Ovary (tissue), 7 donors: ENCODE measurements at regions not wholly inside any gene's neighbourhood (a gene's known extent, or its start where the extent isn't known, plus 50 kb on each side); places are given as distances from the start of the nearest gene placed in this dataset.

ENCODE experiments used
- DNase-seq, 5 donors: peaks; one replicate each; pipeline ENCODE4 v3.0.0-alpha.2; 2019 to 2020
- H3K27ac ChIP-seq, 2 donors: fragments of 200-600 bp; one replicate each; pipeline versions ENCODE4 v1.5.1 to v1.8.0; 2019 to 2022
- H3K27me3 ChIP-seq: fragments of 200-600 bp; one replicate; pipeline ENCODE4 v1.8.0; 2022
- H3K36me3 ChIP-seq: fragments of 200-600 bp; sonication (generic); one replicate; pipeline ENCODE4 v1.5.1; 2019
- H3K4me1 ChIP-seq: one replicate; pipeline ENCODE4 v1.8.1; 2013; ENCODE audit warnings: mild to moderate bottlenecking, moderate library complexity; ENCODE audit not compliant: insufficient read depth
- H3K4me3 ChIP-seq: fragments of 200-600 bp; sonication (generic); one replicate; pipeline ENCODE4 v1.5.1; 2017
- H3K9me3 ChIP-seq, 2 donors: fragments of 200-600 bp in 1 of 2; sonication (generic) in 1 of 2; one replicate each; pipeline versions ENCODE4 v1.5.1 to v1.8.1; 2013 to 2019; ENCODE audit warnings: mild to moderate bottlenecking in 1 of 2, moderate library complexity in 1 of 2
- EP300 ChIP-seq: sonication (generic); formaldehyde crosslinking; IDR thresholded peaks from one replicate; pipeline ENCODE4 v1.6.1; 2017; ENCODE audit warnings: antibody characterized with exemption
- POLR2A ChIP-seq: fragments of 450-650 bp; IDR thresholded peaks from one replicate; pipeline ENCODE4 v1.6.1; 2017; ENCODE audit warnings: antibody characterized with exemption, mild to moderate bottlenecking, moderate library complexity
- WGBS, 3 donors: extraction: QIAGEN DNeasy Blood & Tissue Kit in 1 of 3; methylation state at CpG; one replicate each; pipeline versions ENCODE4 v1.1.5 to v1.1.7; 2013 to 2017; 5-methylcytosine and 5-hydroxymethylcytosine counted together
- intact Hi-C, 4 donors: fragments of 100-400 bp; cut with DNase I; formaldehyde crosslinking; loops; one replicate each; pipeline versions ENCODE4 v1.11.0 to v1.15.1; 2022 to 2023
- TF ChIP-seq, protein P1 (sequence below), 3 donors: fragments of 450-650 bp in 2 of 3; fragments of 200-600 bp in 1 of 3; IDR thresholded peaks; one replicate each; pipeline versions ENCODE4 v1.5.1 to v1.8.0; 2016 to 2022; ENCODE audit warnings: antibody characterized with exemption in 3 of 3, mild to moderate bottlenecking in 1 of 3
- donor health status: DM: no; HTN: no; CAD: no; lungs with moderate emphysema.
- donor health status: DM: no; HTN: no; CAD: no.
- donor health status: Bipolar disorder and iron deficiency.
- donor health status: DM: no; HTN: no; CAD: no.
- donor health status: DM: yes; HTN: yes; CAD: no.

DNA sequence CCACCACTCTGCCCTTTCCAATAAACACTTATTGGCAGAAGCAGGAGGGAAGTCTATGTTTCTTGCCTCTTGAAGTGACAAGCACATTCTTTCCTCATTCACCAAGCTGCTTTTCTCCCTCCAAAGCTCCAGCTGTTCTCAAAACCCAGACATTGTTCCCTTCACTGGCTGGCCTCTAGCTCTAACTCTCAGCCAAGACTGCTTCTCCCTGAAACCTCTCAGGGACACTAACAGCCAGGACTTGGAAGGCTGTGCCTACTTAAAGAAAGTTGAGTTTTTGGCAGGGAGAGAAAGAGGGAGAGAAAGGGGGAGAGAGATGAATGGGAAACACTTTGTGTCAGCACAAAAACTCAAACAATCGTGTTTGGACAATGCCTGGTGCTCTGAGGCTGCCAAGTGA is 99.5 kb downstream of the COX18 start:
- H3K4me3 ChIP-seq, result no peak overlapping the region
- no peak overlapping the region for H3K27ac ChIP-seq
- H3K4me1 ChIP-seq, result no peaks in the 10 kb centered on the region
- peak in 3 of 5 donors; percentile 15 to 20 (median 19) for DNase-seq
- no peaks in the 10 kb centered on the region for H3K27me3 ChIP-seq
- H3K9me3 ChIP-seq, result no peaks in the 10 kb centered on the region
- 0 to 8% (median 7%) methylated on average over 1 of the region's 1 CpG for whole genome bisulfite sequencing, 3 donors
- TF ChIP-seq POLR2A (no peak), EP300 (no peak)
- TF ChIP-seq, protein P1, sequence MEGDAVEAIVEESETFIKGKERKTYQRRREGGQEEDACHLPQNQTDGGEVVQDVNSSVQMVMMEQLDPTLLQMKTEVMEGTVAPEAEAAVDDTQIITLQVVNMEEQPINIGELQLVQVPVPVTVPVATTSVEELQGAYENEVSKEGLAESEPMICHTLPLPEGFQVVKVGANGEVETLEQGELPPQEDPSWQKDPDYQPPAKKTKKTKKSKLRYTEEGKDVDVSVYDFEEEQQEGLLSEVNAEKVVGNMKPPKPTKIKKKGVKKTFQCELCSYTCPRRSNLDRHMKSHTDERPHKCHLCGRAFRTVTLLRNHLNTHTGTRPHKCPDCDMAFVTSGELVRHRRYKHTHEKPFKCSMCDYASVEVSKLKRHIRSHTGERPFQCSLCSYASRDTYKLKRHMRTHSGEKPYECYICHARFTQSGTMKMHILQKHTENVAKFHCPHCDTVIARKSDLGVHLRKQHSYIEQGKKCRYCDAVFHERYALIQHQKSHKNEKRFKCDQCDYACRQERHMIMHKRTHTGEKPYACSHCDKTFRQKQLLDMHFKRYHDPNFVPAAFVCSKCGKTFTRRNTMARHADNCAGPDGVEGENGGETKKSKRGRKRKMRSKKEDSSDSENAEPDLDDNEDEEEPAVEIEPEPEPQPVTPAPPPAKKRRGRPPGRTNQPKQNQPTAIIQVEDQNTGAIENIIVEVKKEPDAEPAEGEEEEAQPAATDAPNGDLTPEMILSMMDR (IDR thresholded peaks at IDR 0.05), result no peak
- intact Hi-C loops, result no loop called here
- H3K36me3 ChIP-seq, result no peaks in the 10 kb centered on the region

DNA sequence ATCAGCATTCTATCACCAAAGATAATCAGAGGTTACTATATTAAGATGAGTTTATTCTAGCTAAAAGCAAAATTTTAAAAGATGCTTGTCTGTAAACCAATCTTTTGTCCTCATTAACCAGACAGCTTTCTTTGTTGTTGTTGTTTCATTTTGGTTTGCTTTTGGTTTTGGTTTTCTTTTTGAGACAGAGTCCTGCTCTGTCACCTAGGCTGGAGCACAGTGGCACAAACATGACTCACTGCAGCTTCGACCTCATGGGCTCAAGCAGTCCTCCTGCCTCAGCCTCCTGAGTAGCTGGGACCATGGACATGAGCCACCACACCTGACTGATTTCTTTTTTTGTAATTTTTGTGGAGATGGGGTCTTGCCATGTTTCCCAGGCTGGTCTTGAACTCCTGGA is 102.9 kb downstream of the COX18 start:
- Histone ChIP-seq H3K4me3 (no peak overlapping the region), H3K27ac (no peak overlapping the region), H3K4me1 (no peaks in the 10 kb centered on the region), H3K27me3 (no peaks in the 10 kb centered on the region), H3K36me3 (no peaks in the 10 kb centered on the region), H3K9me3 (no peaks in the 10 kb centered on the region)
- no peak for DNase-seq
- TF ChIP-seq POLR2A (no peak), EP300 (no peak)
- TF ChIP-seq, protein P1 (IDR thresholded peaks at IDR 0.05), result no peak
- 80 to 85% (median 81%) methylated on average over 1 of the region's 1 CpG for WGBS, 3 donors
- intact Hi-C loops, result no loop called here

GRCh38 chr4:72959411-72959810 is 110.1 kb downstream of the COX18 start:
- Histone ChIP-seq H3K9me3 (no peaks in the 10 kb centered on the region), H3K27me3 (no peaks in the 10 kb centered on the region), H3K4me3 (no peak overlapping the region), H3K4me1 (no peaks in the 10 kb centered on the region), H3K36me3 (no peaks in the 10 kb centered on the region), H3K27ac (no peak overlapping the region)
- 86 to 91% (median 90%) methylated on average over 2 of the region's 2 CpGs for WGBS, 3 donors
- TF ChIP-seq POLR2A (no peak), EP300 (no peak)
- TF ChIP-seq, protein P1 (IDR thresholded peaks at IDR 0.05), result no peak
- intact Hi-C loops, result no loop called here
- no peak for DNase-seq

- Histone ChIP-seq H3K9me3 (no peaks in the 10 kb centered on the region), H3K27ac (no peak overlapping the region), H3K4me1 (no peaks in the 10 kb centered on the region), H3K27me3 (no peaks in the 10 kb centered on the region), H3K4me3 (no peak overlapping the region), H3K36me3 (no peaks in the 10 kb centered on the region)
- DNase-seq, result no peak
- TF ChIP-seq EP300 (no peak), POLR2A (no peak)
- TF ChIP-seq, protein P1 (IDR thresholded peaks at IDR 0.05), result no peak
- intact Hi-C loops, result no loop called here
- WGBS, 3 donors, result 94 to 95% (median 95%) methylated on average over 2 of the region's 2 CpGs
Measured at GRCh38 chr4:72954811-72955210, 114.7 kb downstream of the COX18 start.

- no peak overlapping the region for H3K4me3 ChIP-seq
- whole genome bisulfite sequencing, 3 donors, result 0 to 18% (median 9%) methylated on average over 1 of the region's 1 CpG
- no peaks in the 10 kb centered on the region for H3K27me3 ChIP-seq
- no peaks in the 10 kb centered on the region for H3K9me3 ChIP-seq
- H3K4me1 ChIP-seq, result no peaks in the 10 kb centered on the region
- H3K27ac ChIP-seq, result no peak overlapping the region
- TF ChIP-seq EP300 (no peak), POLR2A (no peak)
- TF ChIP-seq, protein P1 (IDR thresholded peaks at IDR 0.05), result no peak
- no peak for DNase-seq
- H3K36me3 ChIP-seq, result no peaks in the 10 kb centered on the region
- intact Hi-C loops, result no loop called here
Measured at GRCh38 chr4:72953571-72953970, 115.9 kb downstream of the COX18 start.
